Ureter (tissue), 1 donor: ENCODE measurements at regions not wholly inside any gene's neighbourhood (a gene's known extent, or its start where the extent isn't known, plus 50 kb on each side); places are given as distances from the start of the nearest gene placed in this dataset.
"Not testable (repeated sequence)": the region's sequence is repeated elsewhere in the genome, so short reads cannot be mapped to it uniquely, and the experiment has no call there.

Source experiments
- DNase-seq: peaks from one replicate; pipeline ENCODE4 v3.0.0-alpha.2; 2020; ENCODE audit warnings: low spot score
- donor health status: DM: yes; HTN: yes; CAD: no.

DNA sequence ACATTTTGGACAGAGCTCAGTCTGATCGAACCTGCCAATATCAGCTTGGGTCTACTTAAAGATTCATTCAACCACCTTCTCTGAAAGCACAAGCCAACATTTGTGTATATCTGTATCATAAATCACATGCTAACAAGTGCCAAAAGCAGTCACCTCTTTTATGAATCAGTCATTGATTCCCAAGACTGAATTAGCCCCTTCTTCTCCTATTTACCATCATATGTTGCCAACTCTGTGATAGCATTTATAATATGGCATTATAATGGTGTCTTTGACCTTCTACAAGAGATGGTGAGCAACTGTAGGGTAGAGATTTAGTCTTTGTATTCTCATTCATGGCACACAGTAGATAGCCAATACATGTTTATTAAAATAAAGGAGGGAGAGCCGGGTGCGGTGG lies 61.4 kb downstream of the DDX53 start:
- no peak for DNase-seq

DNA sequence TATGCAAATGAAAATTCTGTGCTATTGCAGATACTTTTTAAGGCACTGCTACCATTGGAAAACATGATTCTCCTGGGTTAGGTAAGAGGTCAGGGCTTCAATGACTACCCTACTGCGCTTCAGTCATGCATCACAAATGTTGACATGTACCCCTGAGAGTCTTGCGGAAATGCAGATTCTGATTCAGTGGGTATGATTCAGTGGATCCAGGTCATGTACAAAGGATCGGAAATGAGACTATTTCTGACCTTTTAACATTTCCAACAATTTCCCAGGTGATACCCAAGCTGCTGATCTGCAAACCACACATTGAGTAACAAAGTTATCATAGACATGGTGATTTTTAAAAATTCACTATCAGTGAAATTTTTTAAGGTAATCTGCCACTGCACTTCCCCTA lies 62.6 kb downstream of the DDX53 start:
- DNase-seq: no peak

DNA sequence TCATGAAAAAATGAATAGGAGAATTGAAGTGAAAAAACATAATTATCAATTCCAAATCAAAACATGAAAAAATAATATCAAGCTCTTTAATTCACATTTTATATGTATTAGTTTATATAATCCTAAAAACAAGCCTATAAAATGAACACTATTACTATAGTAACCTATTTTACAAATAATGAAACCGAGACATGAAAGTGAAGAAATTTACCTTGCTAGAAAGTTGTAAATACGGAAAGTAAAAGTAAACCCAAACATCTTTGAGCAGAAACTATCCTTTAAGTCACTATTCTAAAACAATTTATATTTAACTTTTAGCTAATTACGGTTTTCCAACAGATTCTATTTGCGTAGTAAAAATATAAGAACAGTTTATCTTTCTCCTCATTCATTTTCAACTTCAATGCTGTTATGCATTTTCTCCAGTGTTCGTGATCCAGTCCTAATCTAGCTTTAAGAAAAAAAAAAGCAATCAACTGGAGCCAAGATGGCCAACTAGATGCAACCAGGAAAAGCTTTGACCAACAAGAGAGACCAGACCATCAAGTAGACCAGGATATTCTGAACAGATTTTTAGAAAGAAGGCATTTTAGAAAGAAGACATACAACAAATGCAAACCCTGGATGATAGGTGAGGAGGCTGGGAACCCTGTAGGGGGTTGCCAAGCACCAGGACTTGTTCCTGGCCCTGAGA lies 67.0 kb downstream of the DDX53 start:
- DNase-seq: no peak

DNA sequence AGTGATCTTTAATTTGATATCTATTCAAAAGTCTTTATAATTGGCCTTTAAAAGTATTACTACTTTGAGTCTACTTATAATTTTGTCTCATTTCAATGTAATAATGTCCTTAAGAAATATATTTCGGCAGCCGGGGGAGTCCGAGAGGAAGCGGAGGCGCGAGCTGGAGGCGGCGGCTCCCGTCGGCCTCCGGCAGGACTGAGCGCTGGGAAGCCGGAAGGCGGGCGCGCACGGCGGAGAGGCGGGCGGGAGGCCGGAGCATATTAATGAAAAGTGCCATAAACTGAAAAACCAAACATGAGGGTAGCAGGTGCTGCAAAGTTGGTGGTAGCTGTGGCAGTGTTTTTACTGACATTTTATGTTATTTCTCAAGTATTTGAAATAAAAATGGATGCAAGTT lies 75.7 kb downstream of the DDX53 start:
- not testable (repeated sequence) for DNase-seq

DNA sequence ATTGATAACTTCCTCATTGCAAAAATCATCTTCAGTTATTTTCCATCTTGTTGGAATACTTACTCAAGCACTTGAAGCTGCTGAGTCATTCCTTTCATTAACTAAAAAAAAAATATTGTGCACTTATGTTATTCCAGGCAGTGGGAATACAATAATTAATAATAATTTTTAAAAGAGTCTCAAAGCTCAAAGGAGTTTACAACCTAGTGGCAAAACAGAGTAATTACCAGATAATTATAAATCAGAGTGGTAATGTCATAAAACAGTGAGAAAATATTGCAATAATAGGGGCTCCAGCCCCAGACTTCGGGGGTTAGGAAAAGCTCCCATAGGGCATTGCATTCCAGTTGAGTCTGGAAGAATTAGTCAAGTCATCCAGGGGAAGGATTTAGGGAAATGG lies 79.6 kb downstream of the DDX53 start:
- no peak for DNase-seq

DNA sequence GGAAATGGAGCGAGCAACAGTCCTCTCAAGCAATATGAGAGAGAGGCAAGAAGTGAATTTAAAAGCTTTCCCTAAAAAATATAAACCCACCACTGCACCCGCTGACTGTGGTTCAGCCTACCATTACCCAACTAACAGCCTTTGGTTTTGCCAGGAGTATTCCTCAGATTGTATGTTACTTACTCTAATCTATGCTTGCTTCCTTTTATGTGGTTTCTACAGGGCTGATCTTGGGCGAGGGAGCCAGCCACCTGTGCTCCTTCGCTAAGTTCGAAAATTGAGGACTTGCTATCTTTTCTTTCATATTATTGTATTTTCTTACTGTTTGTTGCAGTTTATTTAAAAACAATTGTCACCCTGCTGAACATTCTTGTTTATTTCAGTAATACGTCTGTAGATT lies 101.1 kb downstream of the DDX53 start:
- no peak for DNase-seq

DNA sequence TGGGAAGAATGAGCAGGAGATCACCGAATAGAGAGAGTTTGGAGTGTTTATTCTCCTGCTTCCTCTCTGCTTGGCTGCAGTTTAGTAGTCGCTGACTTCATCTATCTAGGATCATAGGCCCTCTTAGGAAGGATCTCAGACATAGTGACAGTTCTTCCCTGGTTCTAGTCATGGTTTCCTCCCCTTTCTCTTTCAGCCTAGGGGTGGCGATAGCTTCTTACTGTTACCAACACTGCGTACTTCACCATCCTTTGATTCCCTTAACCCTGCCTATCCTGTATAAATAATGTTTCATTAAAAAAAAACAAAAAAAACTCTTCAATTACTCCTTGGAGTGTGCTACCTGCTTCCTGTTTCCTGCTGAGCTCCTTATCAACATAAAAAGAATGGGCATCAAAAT lies 103.8 kb downstream of the DDX53 start:
- DNase-seq: no peak

DNA sequence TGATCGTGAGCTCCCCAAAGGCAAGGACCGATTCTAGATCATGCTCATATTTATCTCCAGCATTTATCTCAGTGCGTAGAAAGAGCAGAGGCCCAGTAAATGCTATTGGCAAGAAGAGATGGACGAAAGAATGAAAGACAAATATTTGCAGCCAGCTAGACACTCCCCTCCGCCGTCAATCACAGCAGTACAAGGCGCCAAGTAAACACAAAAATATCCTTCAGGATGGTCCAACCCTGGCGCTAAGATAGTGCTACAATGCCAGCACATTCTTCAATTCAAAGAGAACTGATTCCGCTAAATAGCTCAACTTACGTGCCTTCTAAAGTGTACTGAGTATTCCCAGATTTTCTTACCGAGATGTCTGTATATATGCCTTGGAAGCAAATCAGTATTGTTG lies 114.5 kb downstream of the DDX53 start:
- no peak for DNase-seq

DNA sequence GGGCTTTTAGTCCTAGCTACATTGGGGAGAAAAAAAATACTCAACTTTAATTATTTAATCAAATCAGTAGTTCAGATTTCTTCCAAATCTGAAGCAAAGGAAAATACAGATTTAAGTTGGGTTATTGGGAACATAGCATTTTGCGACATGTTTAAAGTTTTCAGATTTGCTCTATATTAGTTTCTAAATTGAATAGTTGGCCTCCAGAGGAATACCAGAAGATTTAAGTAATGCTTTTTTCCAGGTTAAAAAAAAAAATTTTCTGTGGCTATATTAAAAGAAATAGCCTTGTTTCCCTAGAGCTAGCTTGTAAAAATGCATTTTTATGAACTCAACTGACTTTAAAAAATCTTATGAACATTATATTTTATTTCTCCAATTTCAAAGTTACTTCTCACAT lies 115.9 kb downstream of the DDX53 start:
- no peak for DNase-seq

DNA sequence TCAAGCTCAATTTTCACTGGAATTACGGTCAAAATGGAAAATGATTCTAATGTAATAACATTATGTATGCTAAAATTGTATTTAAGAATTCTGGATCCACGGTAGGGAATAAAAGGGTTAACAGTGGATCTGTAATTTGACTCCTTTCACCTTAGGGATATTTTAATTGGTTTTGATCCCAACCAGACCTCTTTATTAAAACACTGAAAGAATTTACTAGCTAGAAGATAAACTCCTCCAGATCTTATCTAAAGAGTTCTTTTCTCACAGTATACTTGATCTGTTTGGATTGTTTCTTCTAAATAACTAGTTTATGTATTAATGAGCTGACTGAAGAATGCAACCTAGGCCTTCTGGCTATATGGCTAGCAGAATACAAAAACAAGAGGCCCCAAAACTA lies 118.4 kb downstream of the DDX53 start:
- no peak for DNase-seq

DNA sequence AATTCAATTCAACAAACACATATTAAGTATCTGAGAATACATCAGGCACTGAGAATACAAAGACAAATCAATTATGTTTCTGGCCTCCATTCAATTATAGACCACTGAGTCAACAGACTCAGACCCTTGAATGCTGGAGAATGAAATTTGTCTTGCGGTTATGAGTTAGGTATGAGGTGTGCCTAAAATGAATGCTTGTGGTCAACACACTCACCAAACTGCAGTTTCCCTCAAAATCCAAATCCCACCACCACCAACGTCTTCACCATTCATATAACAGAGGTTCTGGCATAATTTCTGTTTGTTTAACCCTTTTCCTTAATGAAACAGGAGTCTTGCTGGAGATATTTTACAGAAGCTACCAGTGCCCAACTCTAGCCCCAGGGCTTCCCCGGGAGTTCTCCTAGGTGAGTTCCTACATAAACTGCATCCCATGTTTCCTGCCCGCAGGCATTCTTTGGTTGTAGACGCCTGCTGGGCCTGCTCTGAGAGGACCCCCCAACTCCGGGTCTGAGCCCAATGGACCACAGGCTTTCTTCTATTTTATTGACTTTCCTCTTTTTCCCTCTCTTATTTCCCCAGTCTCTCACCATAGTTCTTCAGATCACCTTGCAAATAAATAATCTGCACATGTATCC lies 119.2 kb downstream of the DDX53 start:
- DNase-seq: no peak

DNA sequence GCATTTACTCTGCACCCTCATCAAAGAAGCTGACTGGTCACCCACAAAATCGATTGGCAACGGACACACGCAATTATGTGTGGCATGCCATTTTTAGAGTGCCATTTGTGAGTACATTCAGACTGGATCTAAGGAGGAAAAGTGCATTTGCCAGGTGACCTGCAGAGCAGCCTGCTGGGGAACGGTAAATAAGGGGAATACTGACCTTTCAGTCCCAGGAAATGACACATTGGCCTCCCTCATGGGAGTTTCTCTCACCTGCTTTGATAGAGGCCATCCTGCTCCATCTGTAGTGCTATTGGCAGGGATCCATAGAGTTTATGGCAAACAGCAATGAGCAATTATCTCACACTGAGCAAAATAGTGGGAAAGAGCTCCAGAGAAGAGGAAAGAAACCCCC lies 127.8 kb downstream of the DDX53 start:
- no peak for DNase-seq

DNA sequence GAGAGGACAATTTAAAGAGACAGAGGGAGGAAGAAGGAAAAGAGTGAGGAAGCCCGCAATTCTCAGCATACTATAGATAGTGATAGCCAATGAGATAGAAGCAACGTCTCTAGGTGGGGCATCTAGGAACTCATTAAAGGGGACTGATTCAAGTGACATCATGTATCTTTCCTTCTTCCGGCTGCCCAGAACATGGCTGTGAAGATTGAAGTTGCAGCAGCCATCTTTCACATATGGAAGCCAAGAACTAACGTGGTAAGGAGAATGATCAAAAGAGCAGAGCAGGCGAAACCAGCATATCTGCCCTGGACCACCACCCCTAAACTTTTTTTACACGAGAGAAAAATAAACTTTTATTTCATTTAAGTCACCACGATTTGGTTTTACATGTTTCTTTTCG lies 133.8 kb downstream of the DDX53 start:
- no peak for DNase-seq

DNA sequence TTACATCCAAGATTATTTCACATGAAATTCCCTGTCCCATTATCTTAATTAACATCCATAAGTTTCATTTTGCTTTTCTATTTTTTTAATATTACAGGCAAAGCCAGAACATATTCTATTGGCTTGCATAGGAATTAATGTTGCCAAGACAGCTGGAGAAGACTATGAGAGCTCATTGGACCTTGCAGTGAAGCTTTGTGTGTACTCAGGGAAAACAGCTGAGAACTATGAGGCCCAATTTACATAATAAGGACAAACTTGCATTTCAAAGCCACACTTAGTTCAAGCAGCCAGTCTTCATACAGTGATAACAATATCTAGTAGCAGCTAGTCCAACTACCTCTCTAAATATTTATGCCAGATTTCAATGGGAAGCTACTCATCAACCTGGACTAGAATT lies 134.4 kb downstream of the DDX53 start:
- no peak for DNase-seq

DNA sequence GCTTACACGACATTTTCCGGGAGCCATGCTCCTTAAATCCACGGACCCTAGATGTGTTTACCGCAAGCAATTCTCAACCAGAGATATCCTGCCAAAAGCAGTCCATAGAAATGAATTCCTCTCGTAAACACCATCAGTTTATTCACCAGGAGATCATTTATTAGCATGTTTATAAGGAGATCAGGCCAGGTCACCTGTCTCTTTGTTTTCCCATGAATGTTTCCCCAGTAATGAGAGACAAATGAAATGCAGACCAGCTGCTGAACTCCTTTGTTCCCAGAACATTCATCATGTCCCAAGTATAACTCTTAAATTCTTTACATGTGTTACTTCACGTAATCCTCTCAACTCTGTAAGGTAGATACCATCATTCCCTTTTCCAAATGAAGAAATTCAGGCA lies 137.1 kb downstream of the DDX53 start:
- no peak for DNase-seq

DNA sequence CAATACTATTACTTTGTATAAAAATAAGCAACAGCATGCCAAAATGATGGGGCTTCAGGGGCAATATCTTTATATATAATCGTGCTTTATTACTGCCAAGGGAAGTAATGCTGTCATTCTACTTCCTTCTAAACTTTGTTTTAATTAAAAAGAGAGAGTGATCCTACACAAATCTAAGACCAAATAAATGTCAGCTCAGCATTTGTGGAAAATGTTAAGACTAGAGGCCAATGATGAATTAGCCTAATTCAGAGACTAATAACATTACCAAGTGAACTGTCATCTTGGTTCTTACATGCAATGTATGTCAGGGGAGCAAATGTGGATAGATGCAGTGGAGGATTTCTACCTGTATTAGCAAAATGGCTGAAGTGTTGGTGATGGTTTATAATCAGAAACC lies 166.4 kb upstream of the PTCHD1 start:
- no peak for DNase-seq

DNA sequence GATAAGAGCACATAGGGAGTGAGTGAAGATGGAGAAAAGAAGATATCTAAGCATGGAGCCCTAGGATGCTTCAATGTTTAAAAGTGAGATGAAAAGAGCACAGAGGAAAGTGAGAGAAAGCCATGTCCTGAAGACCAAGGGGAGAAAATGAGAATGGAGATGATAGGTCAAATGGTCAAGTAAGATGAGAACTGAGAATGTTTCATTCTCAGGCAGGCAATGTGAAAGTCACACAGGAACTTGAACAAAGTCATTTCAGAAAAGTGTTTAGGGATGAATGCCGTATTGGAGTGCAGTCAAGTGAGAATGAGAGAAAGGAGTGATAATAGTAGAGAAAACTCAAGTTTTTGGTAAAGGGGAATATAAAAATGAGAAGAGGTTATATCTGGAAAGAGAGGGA lies 148.7 kb upstream of the PTCHD1 start:
- DNase-seq: no peak

DNA sequence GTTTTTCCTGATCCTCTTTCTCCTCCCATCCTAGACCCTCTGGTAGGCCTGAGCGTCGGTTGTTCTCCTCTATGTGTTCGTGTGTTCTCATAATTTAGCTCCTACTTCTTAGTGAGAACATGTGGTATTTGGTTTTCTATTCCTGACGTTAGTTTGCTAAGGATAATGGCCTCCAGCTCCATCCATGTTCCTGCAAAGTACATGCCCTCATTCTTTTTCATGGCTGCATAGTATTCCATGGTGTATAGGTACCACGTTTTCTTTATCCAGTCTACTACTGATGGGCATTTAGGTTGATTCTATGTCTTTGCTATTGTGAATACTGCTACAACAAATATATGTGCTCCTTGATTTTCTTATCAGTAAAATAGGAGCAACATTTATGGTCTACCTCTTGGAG lies 146.8 kb upstream of the PTCHD1 start:
- no peak for DNase-seq

DNA sequence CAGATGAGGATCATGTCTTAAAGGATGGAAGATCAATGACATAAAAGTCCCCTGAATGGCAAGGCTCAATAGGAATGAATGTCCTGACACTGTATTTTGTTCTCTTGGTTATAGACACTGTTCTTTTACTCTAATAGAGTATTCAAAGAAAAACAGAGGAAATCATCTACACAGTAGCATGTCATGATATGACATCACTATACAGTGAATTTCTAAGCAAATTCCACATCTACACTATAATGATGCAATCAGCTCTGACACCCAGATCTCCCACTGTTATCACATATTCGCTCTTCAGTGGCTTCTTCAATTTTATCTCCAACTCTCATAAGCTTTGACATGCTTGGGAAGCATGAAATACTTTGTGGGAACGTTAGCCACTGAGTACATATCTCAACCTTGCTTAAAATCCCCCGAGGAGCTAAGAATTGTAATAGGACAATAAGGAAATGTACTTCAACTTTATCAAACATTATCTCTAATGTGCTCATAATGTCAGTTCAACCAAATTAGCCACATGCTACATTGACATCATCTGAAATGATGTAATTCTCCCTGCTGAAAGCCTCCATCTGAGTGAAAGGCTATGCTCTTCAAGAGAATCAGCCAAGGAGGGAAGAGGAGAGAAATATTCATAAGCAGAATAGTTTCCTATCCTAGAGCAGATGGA lies 139.6 kb upstream of the PTCHD1 start:
- no peak for DNase-seq

DNA sequence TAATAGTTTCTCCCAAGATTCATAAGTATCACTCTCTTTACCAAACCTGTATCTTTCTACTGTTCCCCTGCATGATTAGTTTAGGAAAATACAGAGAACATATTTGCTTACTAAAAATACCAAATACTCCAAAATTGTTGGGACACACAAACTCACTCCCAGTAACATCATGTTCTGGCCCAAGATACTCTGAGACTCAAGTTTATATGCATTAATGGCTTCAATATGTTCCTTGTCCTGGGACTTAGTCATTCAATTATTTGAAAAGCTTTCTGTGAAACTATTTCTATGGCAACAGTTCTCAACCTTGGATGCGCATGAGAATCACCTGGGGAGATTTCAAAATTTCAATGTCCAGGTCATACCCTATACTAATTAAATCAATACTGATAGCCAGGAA lies 138.9 kb upstream of the PTCHD1 start:
- DNase-seq: no peak

DNA sequence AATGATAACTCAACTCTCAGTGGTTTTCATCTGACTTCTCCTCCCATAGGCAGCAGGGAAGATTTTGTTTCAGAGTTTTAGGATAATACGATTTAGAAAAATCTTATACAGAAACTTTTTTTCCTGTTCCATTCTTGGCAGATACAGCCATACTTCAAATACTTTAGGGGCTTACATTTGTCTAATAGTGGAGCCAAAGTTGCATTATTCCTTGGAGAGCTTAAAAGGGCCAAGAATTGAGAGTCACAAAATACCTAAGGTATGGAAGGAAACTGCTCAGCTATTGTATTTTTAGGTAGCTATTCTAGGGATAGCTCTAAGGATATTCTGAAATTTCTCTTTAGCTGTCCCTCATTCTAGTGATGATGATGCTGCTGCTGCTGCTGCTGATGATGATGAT lies 132.9 kb upstream of the PTCHD1 start:
- DNase-seq: no peak

DNA sequence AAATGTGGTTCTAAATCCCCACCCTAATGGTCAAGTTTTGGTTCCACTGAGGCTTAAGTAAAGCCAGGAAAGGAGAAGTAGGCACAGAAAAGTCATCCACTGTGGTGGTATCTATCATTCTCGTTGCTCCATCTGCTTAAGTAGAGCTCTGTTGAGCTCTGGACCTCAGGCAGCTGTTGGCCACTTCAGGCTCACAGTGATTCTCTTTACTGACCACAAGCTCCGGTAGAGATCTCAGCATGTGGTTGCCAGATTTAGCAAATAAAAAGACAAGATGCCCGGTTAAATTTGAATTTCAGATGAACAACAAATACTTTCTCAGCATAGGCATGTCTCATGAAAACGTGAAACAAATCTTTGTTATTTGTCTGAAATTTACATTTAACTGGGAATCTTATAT lies 132.3 kb upstream of the PTCHD1 start:
- no peak for DNase-seq

DNA sequence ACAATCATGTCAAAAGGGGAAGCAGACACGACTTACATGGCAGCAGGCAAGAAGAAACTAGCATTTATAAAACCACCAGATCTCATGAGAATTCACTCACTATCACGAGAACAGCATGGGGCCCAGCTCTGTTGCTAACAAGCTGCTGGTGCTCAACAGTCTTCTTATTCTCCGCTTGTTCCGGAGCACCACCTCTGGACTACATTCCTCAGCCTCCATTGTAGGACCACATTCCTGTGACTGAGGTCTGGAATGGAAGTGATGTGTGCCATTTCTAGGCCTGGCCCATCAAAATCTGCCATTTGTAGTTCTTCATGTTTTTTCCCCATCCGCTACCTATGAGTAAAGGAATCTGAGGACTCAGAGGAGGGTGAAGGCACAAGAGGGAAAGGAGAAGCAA lies 111.5 kb upstream of the PTCHD1 start:
- DNase-seq: no peak

DNA sequence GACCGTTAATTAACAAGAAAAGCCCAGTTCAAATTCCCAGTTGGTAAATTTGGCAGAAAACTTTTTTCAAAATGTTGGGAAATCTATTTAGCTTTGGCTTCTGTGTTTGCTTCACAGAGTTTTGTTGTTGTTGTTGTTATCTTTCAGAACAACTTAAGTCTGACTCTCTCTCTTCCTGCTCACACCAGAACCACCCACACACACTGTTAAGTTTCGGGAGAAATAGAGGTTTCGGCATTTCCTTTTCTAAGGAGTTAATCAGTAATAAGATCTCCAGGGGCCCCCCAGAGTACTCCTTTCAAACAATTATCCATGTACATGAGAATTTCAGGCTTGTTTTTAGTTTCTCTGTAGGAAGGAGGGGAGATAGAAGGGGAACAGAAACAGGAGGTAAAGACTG lies 106.2 kb upstream of the PTCHD1 start:
- DNase-seq: no peak
